ENCODE measurements at regions not wholly inside any gene's neighbourhood (a gene's known extent, or its start where the extent isn't known, plus 50 kb on each side); places are given as distances from the start of the nearest gene placed in this dataset.

GRCh38 chr11:91698845-91699244 lies 525.8 kb upstream of the FAT3 start:
- Histone ChIP-seq H3K36me3 (replicated peaks in 1 of 2; ENCODE audit: control insufficient read depth in 1 of 2, insufficient read depth in 2 of 2, low read length in 2 of 2) (no peaks in the 10 kb centered on the region), H3K79me2 (ENCODE audit: insufficient read depth, low read length) (no peaks in the 10 kb centered on the region), H4K20me1 (ENCODE audit: insufficient read depth, low read length) (no peaks in the 10 kb centered on the region), H3K9me3 (replicated peaks in 1 of 2; ENCODE audit: control insufficient read depth in 1 of 2, insufficient read depth in 1 of 2, low read length in 2 of 2) (no peaks in the 10 kb centered on the region), H3K4me1 (ENCODE audit: control insufficient read depth in 1 of 2, insufficient read depth in 2 of 2, low read length in 2 of 2) (no peaks in the 10 kb centered on the region), H3K4me2 (replicated peaks; ENCODE audit: extremely low read depth, low read length, poor library complexity, severe bottlenecking) (no peak overlapping the region), H3K27ac (ENCODE audit: low read depth in 1 of 2, low read length in 2 of 2) (no peak overlapping the region), H3K27me3 (ENCODE audit: control insufficient read depth in 2 of 2, insufficient read depth in 2 of 2, low read length in 2 of 2) (no peaks in the 10 kb centered on the region), H3K4me3 (replicated peaks in 1 of 3; ENCODE audit: low read depth in 2 of 3, low read length in 3 of 3) (no peak overlapping the region), H2AFZ (ENCODE audit: insufficient read depth, low read depth, low read length, poor library complexity, severe bottlenecking) (no peak overlapping the region), H3K9ac (ENCODE audit: insufficient read depth, low read length, poor library complexity, severe bottlenecking) (no peak overlapping the region)
- Mint-ChIP-seq H3K4me1 (no peaks in the 10 kb centered on the region), H3K27me3 (ENCODE audit: low read depth in 3 of 3) (no peaks in the 10 kb centered on the region), H3K27ac (no peak overlapping the region), H3K36me3 (no peaks in the 10 kb centered on the region), H3K9me3 (peaks cover 0 to 5% (median 2%) of the 10 kb centered on the region in 7 donors), H3K4me3 (no peak overlapping the region)
- 60% methylated on average over 1 of the region's 2 CpGs for whole genome bisulfite sequencing (ENCODE audit: insufficient coverage)
- DNase-seq, result no peak
- no peak for TF ChIP-seq CTCF (IDR thresholded peaks at IDR 0.05)
- intact Hi-C loops (cut with micrococcal nuclease), result no loop called here

GRCh38 chr11:91694331-91694730 lies 530.3 kb upstream of the FAT3 start:
- WGBS (ENCODE audit: insufficient coverage), result no CpG with 5 or more reads among the region's 1 CpG
- no peaks in the 10 kb centered on the region for H3K27me3 ChIP-seq (ENCODE audit: control insufficient read depth in 2 of 2, insufficient read depth in 2 of 2, low read length in 2 of 2)
- intact Hi-C loops (cut with micrococcal nuclease), result no loop called here
- no peaks in the 10 kb centered on the region for H3K27me3 Mint-ChIP-seq (ENCODE audit: low read depth in 3 of 3)
- H3K4me3 ChIP-seq (replicated peaks in 1 of 3; ENCODE audit: low read depth in 2 of 3, low read length in 3 of 3), result no peak overlapping the region
- H3K27ac Mint-ChIP-seq, result no peak overlapping the region
- no peak overlapping the region for H3K4me3 Mint-ChIP-seq
- no peak overlapping the region for H3K27ac ChIP-seq (ENCODE audit: low read depth in 1 of 2, low read length in 2 of 2)
- no peaks in the 10 kb centered on the region for H3K79me2 ChIP-seq (ENCODE audit: insufficient read depth, low read length)
- H3K9me3 ChIP-seq (replicated peaks in 1 of 2; ENCODE audit: control insufficient read depth in 1 of 2, insufficient read depth in 1 of 2, low read length in 2 of 2), result no peaks in the 10 kb centered on the region
- H3K4me1 ChIP-seq (ENCODE audit: control insufficient read depth in 1 of 2, insufficient read depth in 2 of 2, low read length in 2 of 2), result no peaks in the 10 kb centered on the region
- no peak overlapping the region for H2AFZ ChIP-seq (ENCODE audit: insufficient read depth, low read depth, low read length, poor library complexity, severe bottlenecking)
- H3K9me3 Mint-ChIP-seq, result peaks cover 0 to 5% (median 0%) of the 10 kb centered on the region in 7 donors
- no peaks in the 10 kb centered on the region for H3K36me3 Mint-ChIP-seq
- H4K20me1 ChIP-seq (ENCODE audit: insufficient read depth, low read length), result no peaks in the 10 kb centered on the region
- no peak overlapping the region for H3K9ac ChIP-seq (ENCODE audit: insufficient read depth, low read length, poor library complexity, severe bottlenecking)
- H3K4me2 ChIP-seq (replicated peaks; ENCODE audit: extremely low read depth, low read length, poor library complexity, severe bottlenecking), result no peak overlapping the region
- no peak for DNase-seq
- no peak for TF ChIP-seq CTCF (IDR thresholded peaks at IDR 0.05)
- no peaks in the 10 kb centered on the region for H3K4me1 Mint-ChIP-seq
- H3K36me3 ChIP-seq (replicated peaks in 1 of 2; ENCODE audit: control insufficient read depth in 1 of 2, insufficient read depth in 2 of 2, low read length in 2 of 2), result no peaks in the 10 kb centered on the region

Measured in CD14-positive monocyte (primary cell).